Esophagus muscularis mucosa (tissue), 4 donors: ENCODE measurements at regions not wholly inside any gene's neighbourhood (a gene's known extent, or its start where the extent isn't known, plus 50 kb on each side); places are given as distances from the start of the nearest gene placed in this dataset.

Experiments
- EP300 ChIP-seq: sonication (generic); formaldehyde crosslinking; IDR thresholded peaks from one replicate; pipeline ENCODE4 v1.6.1; 2017; ENCODE audit warnings: antibody characterized with exemption
- POLR2A ChIP-seq: fragments of 450-650 bp; IDR thresholded peaks from one replicate; pipeline ENCODE4 v1.6.1; 2017; ENCODE audit warnings: antibody characterized with exemption, moderate library complexity, mild to moderate bottlenecking, low read depth
- POLR2AphosphoS5 ChIP-seq, 2 donors: sonication (generic); formaldehyde crosslinking; IDR thresholded peaks; one replicate each; pipeline ENCODE4 v1.6.1; 2017; ENCODE audit warnings: antibody characterized with exemption in 2 of 2
- TF ChIP-seq, protein P1 (sequence below), 3 experiments: fragments of 200-600 bp in 2 of 3; fragments of 450-650 bp in 1 of 3; sonication (generic) in 2 of 3; IDR thresholded peaks; one replicate each; pipeline ENCODE4 v1.5.1; 2017 to 2019; ENCODE audit warnings: antibody characterized with exemption in 3 of 3, mild to moderate bottlenecking in 2 of 3, moderate library complexity in 1 of 3

DNA sequence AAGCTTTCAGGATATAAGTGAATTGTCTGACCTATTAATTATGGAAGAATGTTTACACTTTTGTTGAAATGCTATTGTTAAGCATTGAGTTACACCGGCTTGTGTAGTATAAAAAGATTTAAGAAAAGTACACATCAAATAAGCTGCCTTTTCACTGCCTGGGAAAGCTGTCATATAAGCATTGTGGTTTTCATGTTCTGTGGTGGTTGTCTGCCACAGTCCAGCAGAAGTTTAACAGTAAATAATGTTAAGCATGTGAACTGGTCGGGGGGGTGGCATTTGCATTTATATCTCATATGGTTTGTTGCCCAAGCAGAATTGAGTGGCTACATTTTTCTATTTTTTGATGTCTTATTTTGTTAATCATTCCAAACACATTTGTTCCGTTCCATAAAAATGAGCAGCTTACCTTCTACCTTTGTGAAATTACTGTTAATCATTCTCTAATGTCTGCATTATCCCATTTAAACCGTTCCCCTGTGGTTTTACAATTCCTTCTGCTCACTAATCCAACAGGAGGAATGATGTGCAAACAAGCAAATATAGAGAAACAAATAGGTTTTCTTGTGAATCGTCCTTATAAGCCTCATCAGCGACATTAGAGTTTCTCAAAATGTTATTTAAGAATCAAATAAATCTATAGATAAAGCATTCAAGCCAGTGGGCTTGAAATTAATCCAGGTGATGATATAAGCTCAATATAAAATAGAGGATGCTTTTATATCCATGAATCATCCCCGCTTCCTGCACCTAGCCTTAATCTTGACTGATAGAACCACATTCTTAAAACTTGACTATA, 160.8 kb upstream of the SAMSN1 start:
- TF ChIP-seq, protein P1, sequence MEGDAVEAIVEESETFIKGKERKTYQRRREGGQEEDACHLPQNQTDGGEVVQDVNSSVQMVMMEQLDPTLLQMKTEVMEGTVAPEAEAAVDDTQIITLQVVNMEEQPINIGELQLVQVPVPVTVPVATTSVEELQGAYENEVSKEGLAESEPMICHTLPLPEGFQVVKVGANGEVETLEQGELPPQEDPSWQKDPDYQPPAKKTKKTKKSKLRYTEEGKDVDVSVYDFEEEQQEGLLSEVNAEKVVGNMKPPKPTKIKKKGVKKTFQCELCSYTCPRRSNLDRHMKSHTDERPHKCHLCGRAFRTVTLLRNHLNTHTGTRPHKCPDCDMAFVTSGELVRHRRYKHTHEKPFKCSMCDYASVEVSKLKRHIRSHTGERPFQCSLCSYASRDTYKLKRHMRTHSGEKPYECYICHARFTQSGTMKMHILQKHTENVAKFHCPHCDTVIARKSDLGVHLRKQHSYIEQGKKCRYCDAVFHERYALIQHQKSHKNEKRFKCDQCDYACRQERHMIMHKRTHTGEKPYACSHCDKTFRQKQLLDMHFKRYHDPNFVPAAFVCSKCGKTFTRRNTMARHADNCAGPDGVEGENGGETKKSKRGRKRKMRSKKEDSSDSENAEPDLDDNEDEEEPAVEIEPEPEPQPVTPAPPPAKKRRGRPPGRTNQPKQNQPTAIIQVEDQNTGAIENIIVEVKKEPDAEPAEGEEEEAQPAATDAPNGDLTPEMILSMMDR (IDR thresholded peaks at IDR 0.05), result no peak
- no peak for TF ChIP-seq POLR2A
- no peak for TF ChIP-seq EP300
- TF ChIP-seq POLR2AphosphoS5 (IDR thresholded peaks at IDR 0.05), result no peak
